ENCODE measurements at regions not wholly inside any gene's neighbourhood (a gene's known extent, or its start where the extent isn't known, plus 50 kb on each side); places are given as distances from the start of the nearest gene placed in this dataset.

GRCh38 chr5:96120120-96120519 lies 158.5 kb upstream of the ELL2 start (continued):
- no peak for TF ChIP-seq IRF4 (IDR thresholded peaks at IDR 0.05; ENCODE audit: low read depth, low read length)
- no peak for TF ChIP-seq SUZ12 (IDR thresholded peaks at IDR 0.05; ENCODE audit: unreplicated experiment)
- TF ChIP-seq IKZF2 (IDR thresholded peaks at IDR 0.05), result no peak
- TF ChIP-seq MXI1 (IDR thresholded peaks at IDR 0.05; ENCODE audit: low read depth, low read length), result no peak
- TF ChIP-seq PBX3 (IDR thresholded peaks at IDR 0.05; ENCODE audit: insufficient replicate concordance, low read depth, low read length), result no peak
- no peak for TF ChIP-seq ZNF217 (IDR thresholded peaks at IDR 0.05)
- no peak for TF ChIP-seq CUX1 (IDR thresholded peaks at IDR 0.05; ENCODE audit: insufficient replicate concordance, low read depth, low read length)
- TF ChIP-seq SREBF2 (IDR thresholded peaks at IDR 0.05; ENCODE audit: low read length), result no peak
- TF ChIP-seq NFXL1 (IDR thresholded peaks at IDR 0.05; ENCODE audit: borderline replicate concordance), result no peak
- no peak for TF ChIP-seq FOXM1 (IDR thresholded peaks at IDR 0.05; ENCODE audit: low read depth, low read length)
